T-helper 1 cell treated with Interleukin-12 subunit alpha and Interleukin-12 subunit beta and Interleukin-4 antibody, amounts not matched to agents 30 ng/mL and 1 ng/mL, for 36 hours (primary cell): ENCODE measurements at regions not wholly inside any gene's neighbourhood (a gene's known extent, or its start where the extent isn't known, plus 50 kb on each side); places are given as distances from the start of the nearest gene placed in this dataset.

Experiments used
- intact Hi-C: fragments of 100-400 bp; cut with micrococcal nuclease; formaldehyde crosslinking; loops from one replicate; pipeline ENCODE4 v1.15.1; 2024

DNA sequence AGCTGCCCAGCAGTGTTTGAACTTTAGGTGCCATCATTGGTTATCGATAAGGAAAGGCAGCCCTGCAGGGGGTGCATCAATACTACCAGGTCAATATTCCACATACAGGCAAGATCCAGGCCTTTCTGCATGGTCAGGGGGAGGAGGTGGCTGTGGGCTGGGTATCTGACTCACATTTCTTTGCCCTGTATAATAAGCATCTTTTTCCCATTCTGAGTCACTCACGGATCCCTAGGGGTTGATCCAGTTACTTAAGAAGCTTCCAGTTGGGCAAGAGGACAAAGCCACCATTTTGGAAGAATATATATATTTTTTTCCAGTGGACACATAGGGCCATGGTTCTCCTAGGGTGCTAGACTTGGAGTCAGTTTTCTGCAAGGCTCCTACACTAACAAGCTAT, 114.2 kb upstream of the HABP2 start:
- intact Hi-C loops = no loop called here

DNA sequence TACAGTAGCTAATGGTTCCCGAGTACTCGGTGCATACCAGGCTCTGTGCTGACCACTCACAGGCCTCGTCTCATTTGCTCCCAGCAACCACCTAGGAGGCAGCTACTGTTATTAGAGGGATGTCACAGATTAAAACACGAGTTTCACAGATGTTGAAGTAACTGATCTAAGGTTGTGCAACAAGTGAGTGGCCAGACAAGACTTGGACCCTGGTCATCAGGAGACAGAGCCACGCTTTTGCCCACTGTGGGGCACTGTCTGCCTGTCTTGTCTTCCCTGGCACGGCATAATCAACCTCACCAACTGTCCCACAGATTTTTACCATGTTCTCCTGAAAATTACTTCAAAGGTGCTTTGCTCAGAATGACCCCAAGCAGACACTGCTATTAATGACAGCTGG, 111.6 kb upstream of the HABP2 start:
- intact Hi-C loops = no loop called here

DNA sequence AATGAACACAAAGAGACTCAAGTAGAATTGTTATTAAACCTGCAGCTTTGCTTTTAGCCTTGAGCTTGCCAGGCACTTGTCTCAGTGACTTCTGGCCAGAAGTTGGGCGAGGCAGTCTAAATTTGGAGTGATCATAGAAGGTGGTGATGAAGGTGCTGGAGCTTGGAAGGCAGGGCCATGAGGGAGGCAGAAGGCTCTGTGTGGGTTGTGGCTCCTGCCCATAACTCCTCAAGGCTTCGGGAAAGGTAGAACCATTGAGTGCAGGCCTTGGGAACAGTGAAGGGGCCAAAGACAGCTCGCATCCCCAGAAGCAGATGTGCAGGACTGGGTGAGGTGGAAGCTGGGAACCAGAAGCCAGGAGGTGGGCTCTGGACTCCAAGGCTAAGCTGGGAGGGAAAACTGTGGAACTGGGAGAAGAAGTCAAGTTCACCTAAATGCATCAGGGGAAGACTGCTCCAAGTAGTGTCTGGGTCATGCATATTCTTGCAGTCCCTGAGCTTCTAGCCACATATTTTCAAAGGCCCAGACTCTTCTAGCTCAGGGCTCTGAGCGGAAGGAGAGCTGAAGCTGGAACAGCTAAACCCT, 111.1 kb upstream of the HABP2 start:
- intact Hi-C loops = no loop called here

DNA sequence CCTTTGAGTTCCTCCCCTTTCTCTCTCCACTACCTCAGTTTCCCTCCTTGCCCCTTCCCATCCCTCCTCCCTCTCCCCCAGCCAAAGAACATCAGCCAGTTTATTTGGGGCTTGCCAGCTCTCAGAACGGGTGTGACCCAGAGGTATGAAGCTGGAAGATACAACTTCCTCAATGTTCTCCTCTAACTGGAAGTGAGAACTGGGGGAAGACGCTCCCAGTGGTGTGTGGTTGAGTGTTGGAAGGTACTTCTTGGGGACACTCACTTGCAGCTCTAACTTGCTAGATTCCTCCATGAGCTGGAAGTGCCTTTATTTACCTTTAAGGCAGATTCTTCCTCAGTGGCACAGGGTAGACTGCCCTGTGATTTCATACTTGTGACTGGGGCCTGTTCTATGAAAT, 110.5 kb upstream of the HABP2 start:
- intact Hi-C loops = no loop called here

DNA sequence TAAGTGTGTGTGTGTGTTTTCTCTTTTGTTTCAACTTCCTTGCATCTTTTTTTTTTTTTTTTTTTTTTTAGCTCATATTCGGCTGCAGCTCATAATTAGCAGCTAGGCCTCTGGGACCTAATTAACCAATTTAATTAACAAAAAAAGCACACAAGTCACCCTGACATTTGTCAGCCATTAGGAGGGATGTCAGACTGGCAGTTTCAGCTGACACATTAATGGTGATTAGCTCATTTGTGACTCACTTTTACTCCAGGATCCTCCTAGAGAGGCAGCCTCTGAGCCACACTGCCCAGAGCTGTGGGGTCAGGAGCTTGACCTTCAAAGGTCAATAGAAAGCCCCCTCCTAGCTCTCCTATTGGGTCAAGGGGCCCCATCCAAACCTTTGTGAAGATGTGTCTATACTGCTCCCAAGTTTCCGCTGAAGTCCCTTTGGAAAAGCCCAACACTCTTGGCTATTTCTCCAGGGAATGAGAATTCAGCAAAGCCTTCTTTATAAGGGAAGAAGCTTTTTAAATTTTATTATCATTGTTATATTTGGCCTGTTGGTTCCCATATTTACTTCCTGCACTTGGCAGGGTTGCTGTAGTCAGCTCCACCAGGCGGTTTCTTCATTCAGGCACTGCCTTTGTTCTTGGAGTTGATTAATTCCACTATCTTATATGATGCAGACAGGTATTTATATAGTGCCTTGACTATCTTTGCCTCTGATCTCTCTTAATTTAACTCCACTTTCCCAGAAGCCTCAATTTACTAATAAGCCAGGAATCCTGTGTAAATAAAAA, 109.5 kb upstream of the HABP2 start:
- intact Hi-C loops = no loop called here

DNA sequence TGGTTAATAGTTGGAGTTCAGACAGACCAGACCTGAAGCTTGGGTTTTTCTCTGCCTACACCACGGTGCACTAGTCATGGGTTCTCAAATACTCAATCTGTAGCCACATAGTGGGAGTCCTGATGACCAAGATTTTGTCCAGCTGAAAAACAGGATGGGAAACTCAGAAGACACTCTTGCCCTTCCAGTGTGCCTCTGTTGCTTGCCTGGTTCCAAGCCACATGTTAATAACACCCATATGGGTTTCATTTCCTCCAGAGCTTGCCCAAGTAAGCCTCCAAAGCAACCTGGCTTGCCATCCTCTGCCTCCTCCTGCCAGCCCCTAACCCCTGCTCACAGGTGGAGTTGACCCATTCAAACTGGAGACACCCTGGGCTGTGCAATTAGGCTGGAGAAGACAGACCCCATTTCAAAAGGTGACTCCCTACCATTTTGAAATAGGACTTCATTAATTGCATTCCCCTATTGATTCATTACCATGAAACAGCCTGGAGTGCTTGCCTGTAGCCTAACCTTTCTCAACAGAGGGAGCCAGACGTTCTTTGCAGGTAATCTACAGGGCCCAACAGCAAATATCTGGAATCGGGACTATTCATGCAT, 108.0 kb upstream of the HABP2 start:
- intact Hi-C loops = no loop called here

DNA sequence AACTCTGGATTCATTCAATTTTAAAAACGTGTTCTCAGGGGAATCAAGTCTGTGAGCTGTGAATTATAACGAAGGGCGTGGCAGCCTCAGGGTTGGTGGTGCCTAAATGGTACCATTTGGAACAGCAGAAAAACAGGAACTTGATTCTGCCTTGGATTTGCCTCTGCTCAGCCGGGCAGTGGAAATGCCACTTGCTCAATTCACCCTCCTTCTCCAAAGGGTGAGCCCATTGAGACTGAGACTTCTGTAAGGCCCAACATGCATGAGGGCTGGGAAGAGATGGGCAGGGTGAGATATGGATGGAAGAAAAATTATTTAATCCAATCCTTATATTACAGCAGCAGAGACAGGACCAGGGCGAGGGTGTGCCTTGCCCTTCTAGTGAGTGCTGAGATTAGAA, 107.1 kb upstream of the HABP2 start:
- intact Hi-C loops = no loop called here

DNA sequence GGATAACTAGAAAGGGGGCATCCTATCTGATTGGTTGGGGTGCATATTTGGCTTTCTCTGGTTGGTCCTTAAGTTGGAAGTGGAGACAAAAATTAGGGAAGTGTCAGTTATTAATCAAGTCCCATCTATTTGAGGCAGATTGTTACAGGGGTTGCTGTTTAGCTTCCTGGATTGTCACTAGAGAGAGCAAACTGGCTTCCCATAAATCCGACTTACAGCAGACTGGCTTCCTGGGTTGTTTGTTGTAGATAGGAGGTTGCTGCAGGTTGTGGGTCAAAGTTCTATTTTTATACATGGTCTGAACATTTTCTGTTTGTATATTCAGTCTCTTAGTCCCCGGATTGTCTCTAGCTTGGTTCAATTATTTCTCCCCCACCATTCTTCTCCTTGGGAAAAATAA, 106.1 kb upstream of the HABP2 start:
- intact Hi-C loops = no loop called here

DNA sequence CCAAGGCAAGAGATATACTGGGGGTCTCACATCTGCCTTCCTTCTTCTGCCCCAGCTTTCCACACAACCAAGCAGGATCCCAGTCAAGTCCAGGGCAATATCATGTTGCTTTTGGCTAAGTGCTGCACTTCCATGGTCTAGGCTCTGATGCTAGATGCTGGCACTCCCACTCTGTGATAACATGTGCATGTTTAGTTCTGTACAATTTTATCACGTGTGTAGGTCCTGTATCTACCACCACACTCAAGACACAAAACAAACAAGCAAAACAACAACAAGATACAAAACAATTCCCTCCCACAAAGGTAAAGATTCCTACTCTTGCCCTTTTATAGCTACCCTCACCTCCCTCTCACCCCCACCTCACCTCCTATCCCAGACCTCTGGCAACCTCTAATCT, 105.6 kb upstream of the HABP2 start:
- intact Hi-C loops = no loop called here

DNA sequence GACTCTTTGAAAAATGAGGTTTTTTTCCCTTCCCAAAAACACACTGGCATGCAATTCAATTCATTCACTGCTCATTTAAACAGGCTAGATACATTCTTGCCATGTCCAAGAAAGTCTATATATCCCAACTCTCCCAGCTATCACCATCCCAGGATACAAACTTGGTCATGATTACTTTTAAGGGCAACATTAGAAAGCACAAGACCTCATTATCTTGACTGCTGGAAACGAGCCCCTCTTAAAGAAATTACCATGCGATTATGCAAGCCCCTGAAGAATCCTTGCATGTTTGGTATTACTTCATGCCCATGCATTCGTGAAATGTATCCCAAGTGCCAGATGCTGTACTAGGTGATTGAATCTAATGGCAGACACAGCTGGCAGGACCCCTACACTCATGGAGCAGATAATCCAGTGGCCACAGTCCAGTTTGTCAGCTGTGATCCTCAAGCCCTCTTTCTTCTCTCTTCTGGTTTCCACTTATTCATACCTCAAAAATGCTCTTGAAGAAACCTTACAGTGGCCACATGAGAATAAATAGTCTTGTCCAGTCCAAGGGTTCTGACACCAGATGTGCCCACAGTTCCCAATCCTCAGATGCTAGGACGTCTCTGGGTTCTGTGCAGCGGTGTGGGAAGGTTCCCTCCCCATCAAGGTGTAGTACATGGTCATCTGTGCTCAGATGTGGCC, 103.7 kb upstream of the HABP2 start:
- intact Hi-C loops = no loop called here

DNA sequence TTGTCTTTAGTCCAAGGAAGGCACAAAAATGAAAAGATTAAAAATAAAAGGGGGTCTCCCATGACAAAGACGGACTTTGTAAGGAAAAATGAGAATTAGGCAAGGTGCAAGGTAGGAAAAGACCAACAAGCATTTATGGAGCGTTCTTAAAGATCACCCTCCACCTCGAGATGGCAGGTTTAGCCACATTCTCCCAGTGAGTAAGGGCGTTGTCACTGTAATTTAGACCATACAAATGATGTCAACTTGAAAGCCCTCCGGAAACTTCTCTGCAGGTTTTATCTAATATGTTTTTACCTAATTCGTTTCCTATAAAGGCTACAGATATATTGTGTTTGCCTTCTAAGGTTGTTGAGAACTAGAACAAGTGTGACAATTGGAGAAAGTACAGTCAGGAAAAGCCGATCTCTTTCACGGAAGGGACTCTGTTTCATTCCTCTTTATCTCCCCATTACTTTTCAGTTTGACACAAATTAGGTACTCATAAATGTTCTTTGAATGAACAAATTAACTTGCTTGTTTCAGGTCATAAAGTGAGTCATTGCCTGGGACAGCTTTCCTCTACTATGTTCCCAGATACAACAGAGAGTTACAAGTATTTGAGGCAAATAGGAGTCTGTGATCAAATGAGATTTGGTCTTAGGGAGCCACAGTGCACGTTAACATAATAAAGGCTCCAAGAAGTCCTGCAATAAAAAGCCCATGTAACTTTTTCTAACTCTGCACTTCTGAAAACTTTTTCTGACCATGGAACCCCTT, 102.6 kb upstream of the HABP2 start:
- intact Hi-C loops = loop anchor here (5.0 kb wide), 1 partner anchor 48 kb away; no protein-coding TSS in a partner anchor

DNA sequence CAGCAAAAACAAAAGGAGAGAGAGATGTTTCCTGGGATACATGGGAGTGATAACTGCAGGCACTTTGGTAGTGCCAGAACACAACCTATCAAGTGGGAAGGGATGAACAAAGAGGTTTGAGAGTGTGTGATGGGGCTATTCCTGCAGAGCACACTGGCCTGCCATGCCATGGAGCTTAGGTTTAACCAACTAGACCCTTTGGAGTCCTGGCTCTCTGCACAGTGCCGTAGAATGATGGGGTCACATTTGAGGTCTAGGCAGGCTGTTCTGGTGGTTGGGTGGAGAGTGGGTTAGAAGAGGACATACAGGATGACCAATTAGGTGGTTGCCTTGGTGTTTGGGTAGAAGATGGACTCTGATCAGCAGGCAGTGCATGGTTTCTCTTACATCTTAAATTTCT, 101.9 kb upstream of the HABP2 start:
- intact Hi-C loops = loop anchor here (5.0 kb wide), 1 partner anchor 49 kb away; no protein-coding TSS in a partner anchor

DNA sequence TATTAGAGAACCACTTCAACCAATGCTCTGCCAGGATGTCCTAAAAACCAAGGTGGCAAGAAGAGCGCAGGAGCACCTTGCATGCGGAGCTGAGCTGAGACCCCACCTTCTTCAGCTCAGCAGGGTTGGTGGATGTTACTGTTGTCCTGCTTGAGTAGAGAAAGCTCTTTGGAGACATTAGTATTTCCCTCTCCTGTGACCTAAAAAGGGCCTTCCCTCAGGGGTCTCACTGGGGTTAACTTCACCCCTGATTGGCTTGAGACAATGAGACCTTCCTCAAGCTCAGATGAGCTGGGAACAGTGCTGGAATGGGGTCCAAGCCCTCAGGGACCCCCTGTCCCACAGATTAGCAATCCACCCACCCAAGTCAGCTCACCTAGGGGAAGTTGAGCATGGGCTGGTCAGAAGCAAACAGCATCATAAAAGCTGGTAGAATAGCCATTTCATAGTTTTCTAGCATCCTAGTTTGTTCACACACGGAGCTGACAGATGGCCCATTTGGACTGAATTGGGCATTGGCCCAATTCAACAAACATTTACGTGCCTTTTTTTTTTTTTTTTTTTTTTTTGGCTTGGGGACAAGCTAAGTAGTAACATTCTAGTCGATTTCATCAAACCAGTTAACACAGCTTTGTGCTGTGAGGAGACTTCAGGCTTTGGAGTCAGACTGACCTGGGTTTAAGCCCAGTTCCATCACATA, 100.6 kb upstream of the HABP2 start:
- intact Hi-C loops = loop anchor here (5.0 kb wide), 1 partner anchor 50 kb away; no protein-coding TSS in a partner anchor

DNA sequence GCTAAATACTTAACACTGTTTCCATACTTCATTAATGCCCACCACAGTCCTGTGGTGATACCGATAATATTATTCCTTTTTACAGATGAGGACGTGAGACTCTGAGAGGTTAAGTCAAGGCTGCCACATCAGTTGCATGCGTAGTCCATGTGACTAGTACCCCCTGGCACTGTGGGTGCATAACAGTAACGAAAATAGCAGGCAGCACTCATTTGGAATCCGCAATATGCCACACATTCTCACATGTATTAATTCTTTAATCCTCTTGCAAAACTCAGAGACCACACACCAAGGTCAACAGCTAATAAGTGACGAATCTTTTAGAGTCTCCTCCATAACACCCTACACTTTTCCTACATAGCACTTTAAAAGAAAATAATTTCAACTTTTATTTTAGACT, 99.5 kb upstream of the HABP2 start:
- intact Hi-C loops = loop anchor here (5.0 kb wide), 1 partner anchor 51 kb away; no protein-coding TSS in a partner anchor

DNA sequence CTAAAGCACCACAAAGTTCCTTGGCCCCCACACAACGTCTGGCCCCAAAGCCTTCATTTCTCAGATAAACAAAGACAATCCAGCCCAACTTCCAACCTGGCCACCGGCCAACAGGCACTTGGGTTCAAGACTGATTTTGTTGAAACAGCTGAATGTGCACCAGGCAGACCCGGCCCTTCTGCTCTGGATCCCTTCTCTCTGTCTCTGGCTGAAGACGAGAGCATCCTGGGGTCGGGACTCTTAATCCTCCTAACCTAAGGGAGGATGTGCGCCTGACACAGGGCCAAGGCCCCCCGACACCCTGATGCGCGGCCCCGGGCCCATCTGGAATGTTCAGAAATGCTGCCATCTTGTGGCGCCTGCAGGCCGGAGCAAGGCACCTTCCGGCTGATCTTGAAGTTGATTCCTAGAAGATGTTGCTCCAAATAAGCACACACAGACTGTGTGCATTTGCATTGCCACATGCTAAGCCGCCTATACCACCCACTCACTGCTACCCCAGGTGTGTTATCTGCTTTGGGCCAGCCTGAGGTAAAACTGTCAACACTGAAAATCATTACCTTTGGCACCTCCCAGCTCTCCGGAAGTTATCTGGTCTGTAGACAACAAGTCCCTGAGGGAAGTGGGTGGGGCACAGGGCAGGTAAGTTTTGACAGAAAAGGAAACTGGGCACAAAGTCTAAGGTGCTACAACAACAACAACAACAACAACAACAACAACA, 98.4 kb upstream of the HABP2 start:
- intact Hi-C loops = loop anchor here (2.0 to 5.0 kb wide), 2 partner anchors 52 to 890 kb away; no protein-coding TSS in a partner anchor

DNA sequence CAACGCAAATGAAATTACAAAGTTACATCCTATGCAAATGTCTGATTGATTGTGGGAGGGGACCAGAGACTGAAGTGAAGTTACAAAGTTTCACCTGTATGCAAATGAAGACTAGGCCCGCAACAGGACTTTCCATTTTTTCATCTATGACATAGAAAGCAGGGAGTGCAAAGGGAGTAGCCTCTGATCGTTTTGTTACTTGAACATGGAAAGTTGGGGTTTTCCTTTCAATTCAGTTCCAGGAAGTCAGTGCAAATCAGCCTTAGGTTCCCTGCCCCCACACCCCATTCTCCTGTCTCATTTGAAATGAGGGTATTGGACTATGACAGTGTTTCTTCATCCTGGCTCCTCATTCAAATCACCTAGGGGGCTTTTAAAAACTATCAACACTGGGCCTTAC, 96.9 kb upstream of the HABP2 start:
- intact Hi-C loops = loop anchor here (2.0 kb wide), 1 partner anchor 891 kb away; no protein-coding TSS in a partner anchor

DNA sequence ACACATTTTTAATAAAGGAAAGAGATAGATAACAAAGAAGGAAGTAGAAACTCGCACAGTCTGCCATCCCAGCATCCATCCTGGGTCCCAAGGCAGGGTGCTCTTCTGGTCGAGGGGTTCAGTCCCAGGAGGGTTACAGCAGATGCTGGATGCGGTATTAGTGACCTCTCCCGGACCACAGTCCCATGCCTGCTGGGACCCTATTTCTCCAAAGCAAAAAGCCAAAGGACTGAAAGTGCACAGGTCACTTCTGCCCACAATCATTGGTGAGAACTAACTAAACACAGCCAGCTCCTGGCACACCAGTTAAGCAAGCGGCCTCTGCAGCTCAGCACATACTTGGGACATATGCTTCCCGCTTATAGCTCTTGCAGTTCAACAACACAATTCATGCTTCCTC, 96.1 kb upstream of the HABP2 start:
- intact Hi-C loops = no loop called here

DNA sequence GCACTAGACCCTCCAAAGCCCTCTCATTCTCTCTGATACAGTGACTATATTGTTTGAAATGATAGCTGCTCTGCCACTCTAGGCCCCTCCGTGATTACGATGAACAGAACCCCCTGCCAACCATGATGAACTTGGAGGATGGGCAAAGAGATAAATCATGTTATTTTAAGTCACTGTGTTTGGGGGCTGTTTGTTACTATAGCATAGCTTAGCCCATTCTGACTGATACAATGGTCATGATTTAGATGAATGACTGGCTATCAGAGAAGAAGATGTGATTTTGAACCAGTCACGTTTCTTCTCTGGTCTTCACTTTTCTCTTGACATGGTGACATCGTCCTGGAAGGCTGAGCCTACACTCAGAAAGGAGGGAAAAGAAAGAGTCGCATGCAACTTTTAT, 95.4 kb upstream of the HABP2 start:
- intact Hi-C loops = no loop called here

DNA sequence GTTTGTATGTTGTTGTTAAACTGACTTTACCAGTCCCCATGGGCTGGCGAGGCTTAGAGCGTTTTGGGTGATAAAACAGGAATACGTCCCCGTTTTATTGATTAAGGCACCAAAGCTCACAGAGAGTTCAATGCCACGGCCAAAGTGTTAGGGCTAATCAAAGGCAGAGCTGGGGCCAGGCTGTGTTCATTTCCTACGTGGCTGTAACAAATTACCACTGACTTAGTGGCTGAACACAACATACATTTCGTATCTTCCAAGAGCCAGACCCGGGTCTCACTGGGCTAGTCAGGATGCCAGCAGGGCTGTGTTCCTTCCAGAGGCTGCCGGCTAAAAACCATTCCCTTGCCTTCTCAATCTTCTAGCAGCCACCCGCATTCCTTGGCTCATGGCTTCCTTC, 94.4 kb upstream of the HABP2 start:
- intact Hi-C loops = no loop called here

DNA sequence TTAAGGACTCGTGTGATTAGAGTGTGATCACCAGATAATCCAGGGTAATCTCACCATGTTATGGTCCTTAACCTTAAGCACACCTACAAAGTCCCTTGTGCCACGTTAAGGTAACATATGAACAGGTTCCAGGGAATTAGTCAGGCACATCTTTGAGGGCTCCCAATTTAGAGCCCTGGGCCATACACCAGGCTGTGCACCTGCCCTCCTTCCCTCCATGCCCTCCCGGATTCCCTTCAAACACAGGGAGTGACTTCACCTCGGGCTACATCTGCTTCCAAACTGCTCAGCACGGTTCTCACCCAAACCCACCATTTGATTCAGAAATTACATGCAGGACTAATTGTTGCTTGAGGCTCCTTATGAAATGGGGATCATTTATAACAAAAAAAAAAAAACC, 93.9 kb upstream of the HABP2 start:
- intact Hi-C loops = no loop called here
